ENCODE measurements at regions not wholly inside any gene's neighbourhood (a gene's known extent, or its start where the extent isn't known, plus 50 kb on each side); places are given as distances from the start of the nearest gene placed in this dataset.
"Not testable (repeated sequence)": the region's sequence is repeated elsewhere in the genome, so short reads cannot be mapped to it uniquely, and the experiment has no call there.

DNA sequence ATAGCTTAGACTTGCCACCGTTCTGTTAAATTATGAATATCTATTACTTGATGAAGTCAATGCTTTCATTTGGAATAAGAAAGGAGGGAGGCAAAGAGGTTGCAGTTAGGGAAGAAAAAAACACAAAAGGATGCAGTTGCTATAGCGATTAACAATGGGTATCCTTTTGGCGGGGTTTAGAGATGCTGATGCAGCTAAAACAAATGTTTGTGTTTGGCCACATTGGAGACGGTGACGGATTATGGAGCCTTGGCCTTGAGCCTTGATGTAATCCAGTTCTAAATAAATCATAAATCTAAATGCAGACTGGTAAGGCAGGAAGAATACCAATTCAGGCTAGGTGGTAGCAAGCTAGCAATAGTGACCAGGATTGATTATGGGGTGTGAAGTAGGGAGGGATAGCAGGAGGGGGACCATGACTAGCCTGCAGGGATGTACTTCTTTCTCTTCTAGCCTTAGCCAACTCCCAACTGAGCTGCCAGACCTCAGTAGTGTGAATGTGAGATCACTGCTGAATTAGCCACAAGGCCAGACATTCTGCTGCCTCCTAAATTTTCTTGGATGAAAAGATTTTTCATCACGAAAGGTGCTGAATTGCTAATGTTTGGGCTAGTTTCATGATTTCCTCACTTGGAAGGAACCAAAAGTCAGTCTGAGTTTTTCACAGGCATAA, 160.3 kb downstream of the TLR4 start:
- DNase-seq: no peak

DNA sequence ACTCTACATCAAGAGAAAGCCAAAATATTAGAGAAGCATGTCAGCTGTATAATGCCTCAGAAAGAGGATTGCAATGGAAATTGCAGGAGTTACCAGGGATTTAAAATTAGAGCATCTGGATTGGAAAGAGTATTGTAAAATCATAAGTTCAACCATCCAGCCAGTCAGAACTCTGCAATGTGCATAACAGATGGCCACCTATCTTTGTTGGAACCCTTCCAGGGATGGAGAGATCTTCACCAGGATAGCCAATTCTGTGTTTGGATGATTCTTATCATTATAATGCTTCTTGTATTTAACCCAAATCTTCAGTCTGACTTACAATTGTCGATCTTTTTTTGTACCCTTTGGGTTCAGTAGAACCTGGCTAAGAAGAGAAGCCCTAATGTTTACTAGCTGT, 164.4 kb downstream of the TLR4 start:
- no peak for DNase-seq

DNA sequence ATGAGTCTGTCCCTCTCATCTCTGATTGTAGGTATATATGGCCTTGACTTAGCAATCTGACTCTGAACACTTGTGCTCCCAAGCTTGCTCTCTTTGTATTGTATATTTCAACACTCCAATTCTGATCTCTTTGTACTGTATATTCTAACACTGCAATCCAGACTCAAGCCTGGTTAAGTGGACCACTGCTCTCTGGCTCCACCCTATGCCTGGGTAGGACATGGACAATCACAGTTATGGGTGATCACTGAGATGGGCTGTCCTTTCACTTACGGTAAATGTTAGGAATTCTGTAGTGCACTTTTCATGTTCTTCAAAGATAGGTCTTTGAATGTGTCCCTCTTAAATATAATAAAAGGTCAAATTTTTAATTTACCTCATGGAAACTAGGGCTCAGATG, 165.1 kb downstream of the TLR4 start:
- no peak for DNase-seq

DNA sequence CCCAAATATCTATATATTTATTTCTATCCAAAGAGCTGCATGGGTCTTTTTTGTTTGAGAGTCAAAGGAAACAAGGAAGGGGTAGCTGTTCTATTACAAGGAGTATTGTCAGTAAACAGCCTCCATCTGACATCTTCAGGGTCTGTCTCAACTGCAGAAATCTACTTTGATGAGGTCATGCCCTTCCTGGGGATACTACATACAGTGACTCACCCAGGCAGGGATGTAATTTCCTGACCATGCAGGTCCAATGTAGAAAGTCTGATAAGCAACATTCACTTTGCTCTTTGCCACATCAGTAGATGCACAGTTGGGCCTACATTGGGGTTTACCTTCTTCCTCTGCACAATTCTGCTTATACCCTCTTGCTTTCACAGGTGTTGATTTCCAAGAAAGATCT, 165.5 kb downstream of the TLR4 start:
- no peak for DNase-seq

DNA sequence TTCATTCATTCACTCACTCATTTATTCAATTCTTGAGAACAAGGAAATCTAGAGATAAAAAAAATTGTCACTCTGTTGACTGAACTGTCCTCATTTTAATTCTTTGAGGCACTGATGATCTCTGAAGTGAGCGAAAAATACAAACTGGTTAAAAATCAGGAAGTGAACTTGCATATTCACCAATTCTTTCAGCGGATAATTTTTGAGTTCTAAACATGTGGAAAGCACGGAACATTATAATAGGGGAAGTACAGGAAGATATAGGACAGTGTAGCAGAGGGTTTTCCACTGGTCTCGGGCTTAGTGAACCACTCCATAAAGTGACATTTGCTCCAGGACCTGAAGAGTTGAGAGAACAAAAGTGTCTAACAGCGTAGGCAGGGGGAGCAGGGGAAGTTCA, 169.5 kb downstream of the TLR4 start:
- no peak for DNase-seq

DNA sequence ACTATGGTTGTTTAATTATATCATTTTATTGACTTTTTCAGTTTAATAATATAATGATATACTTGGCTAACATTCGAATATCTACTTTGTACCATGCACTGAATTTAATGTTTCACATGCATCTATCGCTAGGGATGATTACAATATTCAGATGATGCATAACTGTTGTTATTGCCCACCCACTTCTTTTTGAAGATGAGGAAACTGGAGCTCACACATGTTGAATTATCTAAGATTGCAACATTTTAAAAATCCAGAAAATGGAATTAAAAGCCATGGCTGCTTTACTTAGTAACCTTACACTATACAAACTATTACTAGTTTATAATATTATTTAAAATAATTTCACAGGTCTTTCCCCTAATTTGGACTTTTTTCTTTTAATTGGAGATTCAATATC, 171.7 kb downstream of the TLR4 start:
- no peak for DNase-seq

DNA sequence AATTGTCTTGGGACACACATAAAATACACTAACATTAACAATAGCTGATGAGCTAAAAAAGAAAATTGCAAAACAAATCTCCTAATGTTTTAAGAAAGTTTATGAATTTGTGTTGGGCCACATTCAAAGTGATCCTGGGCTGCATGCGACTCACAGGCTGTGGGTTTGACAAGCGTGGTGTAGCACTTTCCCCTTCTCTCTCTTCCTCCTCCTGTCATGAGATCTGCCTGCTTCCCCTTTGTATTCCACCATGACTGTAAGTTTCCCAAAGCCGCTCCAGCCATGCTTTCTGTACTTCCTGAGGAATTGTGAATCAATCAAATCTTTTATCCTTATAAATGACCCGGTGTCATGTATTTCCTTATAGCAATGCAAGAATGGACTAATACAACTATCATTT, 178.0 kb downstream of the TLR4 start:
- DNase-seq: no peak

DNA sequence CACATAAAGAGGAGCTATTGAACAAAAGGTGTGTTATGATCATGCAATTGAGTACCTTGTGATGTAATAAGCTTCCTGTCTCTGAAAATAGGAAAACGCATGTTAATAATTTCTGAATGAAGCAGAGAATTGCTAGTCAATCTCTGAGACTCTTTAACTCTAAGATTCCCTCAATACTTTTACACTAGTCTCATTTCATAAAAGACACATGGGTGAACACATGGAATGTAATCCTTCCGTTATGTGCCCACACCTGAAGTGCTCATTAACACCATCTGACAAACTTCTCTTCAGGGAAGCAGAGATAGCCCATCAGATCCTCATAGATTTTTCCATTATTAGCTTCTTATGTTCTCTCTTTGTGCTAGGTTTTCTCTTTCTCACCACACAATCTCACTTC, 182.4 kb downstream of the TLR4 start:
- no peak for DNase-seq

DNA sequence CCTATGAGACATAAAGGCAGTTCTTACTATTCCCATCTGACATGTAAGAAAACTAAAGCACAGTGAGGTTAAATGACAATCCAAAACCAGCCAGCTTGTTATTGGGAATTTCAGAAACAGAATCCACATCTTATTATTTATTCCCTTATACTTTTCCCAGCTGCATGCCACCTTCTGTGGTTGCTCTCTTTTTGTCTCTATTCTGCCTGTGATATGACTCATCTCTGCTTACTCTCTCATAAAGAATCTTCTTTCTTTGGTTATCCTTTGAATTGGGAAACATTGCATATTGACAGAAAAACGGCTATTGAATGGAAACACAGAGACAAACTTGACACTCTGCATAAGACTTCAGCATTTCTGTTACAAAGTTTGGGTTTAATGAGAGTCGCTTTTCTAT, 183.2 kb downstream of the TLR4 start:
- no peak for DNase-seq

DNA sequence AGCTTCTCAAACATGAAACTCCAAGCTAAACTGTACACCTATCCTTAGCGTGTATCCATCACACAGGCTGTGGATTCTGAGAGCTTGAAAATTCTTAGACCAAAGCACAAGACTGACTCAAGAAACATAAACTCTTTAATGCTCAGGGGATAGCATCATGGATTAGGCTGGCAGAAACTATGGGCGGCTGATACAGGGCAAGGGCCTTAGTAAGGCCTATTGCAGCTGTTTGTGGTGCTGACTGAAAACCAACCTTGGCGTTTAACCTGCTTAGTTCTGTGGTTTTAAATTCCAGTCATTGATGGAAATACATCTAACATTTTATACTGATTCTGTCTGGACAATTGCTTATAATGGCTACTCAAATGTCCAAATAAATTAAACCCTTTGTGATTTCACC, 183.7 kb downstream of the TLR4 start:
- no peak for DNase-seq

DNA sequence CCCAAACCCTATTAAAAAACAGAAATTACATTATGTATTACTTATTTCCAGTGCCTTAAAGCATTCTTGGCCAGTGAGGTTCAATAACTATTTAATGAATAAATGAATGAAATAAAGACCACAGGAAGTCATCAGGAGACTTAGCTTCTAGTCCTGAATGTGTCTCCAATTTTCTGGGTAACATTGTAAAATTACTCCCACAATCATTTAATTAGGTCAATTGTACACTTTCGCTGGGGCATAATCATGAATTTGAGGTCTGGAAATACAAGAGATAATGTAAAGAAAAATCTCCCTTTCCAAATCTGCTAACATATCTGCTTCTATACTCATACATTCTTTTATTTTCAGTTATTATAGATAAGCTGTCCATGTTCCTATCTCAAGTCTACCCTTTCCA, 199.2 kb downstream of the TLR4 start:
- DNase-seq: no peak

DNA sequence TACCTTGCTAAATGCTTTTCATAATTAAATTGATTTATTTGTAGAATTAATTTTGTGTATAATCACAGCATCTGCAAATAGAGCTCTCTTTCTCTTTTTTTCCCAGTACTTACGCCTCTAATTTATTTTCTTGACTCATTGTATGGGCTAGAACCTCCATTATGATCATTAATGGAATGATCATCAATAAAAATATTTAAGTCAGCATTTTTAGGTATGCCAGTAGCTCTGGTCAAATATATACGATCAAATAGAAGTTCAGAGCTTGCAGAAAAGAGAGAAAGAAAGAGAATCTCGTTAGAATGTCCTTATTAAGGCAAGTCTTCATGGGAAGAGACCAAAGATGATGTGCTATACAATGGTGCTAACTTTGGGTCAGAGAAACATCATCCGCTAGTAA, 202.6 kb downstream of the TLR4 start:
- no peak for DNase-seq

DNA sequence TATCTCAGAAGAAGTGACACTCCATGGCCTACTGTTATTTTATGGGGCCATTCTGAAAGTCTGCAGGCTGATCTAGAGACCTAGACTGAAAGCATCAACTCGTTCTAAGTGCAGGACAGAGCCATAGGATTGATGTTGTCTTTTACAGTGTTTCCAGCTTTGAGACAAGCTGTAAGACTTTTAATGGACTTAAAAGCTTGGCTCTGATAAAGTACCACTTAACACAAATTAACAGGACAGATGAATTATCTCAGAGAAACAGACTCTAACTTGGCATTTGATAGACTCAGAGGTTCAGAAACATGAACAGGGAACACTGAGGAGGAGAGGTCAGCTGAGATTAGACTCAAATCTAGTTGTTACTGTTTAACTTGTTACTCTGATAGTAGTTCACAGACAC, 203.2 kb downstream of the TLR4 start:
- DNase-seq: no peak

DNA sequence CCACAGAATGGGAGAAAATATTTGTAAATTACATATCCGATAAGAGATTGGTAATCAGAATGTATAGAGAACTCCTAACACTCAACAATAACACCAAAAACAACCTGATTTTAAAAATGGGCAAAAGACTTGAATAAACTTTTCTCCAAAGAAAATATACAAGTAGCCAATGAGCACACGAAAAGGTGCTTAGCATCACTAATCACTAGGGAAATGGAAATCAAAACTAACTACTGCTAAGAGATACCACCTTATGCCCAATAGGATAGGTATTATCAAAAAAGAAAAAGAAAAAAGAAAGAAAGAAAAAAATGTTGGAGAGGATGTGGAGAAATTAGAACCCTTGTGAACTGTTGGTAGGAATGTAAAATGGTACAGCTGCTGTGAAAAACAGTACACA, 212.1 kb downstream of the TLR4 start:
- DNase-seq: no peak

DNA sequence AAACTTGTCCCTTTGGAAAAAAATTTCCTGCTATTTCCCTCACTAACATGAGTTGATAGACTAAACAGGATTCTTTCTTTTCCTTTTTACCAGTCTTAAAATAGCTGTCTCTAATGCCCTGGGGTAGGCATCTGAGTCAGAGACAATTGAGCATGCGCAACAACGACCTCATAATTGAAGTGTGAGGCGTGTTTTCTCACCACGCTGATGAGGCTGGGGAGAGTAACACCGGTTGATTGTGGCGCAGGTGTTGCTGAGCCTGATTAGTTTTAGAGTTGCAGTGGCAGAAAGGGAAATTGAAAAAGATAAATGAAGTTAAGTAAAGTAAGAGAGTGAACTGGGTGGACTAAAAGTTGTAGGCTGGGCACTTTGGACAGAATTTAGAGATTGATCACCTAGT, 213.7 kb downstream of the TLR4 start:
- DNase-seq: no peak

DNA sequence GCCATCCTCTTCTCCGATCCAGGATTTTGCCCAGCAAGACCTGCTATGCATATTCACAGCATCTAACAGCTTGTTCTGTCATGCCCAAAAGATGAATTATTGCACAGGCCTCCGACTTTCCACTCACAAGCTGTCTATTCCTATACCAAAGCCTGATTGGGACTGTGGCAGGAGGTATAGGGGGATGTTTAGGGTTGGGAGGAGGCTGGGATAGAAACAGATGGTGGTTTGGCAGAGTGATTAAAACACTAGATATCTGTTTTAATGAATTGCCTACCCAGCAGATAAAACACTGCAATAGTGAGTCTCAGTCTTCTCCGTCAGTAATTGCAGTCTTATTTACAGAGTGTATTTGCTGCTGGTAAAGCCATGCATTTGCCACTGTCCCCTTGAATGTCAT, 215.3 kb downstream of the TLR4 start:
- DNase-seq: no peak

DNA sequence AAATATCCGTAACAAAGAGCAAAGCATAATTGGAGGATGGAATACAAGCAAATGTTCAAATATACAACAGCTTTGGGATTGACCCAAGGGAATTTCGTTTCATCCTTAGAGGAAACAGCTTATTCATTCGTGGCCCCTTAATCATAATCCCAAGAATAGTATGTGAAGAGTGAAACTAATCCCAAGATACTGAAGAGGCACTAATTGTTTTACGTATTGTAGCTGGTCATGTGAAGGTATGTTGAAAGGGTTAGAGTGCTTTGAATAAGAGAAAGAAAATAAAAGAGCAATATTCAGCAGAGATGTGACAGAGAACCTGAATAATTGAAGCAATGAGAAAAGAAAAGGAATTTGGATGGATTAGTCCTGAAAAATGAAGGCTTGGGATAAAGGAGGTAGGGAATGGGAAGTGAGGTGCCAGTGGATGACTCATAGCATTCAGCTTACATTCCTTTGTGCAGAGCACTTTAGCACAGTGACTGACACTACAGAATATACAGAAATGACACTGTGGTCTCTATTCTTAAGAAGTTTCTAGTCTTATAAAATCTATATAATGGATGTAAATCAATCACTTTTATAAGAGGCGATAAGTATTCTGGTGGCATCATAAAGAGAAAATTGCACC, 221.9 kb downstream of the TLR4 start:
- DNase-seq: no peak

DNA sequence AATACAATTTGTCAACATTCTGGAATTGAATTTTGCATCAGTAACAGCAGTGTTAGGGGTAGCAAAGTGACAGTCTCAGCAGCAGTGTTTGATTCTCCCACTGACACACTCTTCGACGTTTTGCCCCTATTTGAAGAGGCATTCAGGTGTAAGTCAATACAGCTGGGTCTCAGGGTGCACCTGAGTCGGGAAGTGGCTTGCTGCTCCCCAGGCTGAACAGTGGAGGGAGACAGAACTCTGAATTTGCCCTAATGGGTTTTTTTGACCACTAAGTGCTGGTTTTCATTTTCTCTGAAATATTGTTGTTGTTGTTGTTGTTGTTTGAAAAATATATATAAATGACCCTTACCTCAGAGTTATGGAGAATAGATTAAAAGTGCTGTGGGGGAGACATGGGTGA, 223.2 kb downstream of the TLR4 start:
- DNase-seq: no peak

DNA sequence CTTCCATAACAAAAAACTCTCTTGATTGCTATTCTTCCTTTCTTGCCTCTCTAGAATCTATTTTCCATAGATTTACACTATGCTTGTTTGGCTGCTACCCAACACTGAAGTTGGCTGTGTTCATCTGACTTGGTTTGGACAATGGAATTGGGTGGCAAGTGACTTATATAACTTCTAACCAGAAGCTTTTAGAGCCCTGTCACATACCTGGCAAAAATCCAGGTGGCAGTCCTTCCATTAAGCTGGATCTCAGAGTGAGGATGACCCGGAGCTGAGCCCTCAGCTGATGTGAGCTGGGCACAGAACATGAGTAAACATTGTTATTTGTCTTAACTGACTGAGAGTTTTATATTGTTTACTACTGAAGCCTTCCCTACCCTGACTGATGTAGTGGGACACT, 225.7 kb downstream of the TLR4 start:
- DNase-seq: no peak

DNA sequence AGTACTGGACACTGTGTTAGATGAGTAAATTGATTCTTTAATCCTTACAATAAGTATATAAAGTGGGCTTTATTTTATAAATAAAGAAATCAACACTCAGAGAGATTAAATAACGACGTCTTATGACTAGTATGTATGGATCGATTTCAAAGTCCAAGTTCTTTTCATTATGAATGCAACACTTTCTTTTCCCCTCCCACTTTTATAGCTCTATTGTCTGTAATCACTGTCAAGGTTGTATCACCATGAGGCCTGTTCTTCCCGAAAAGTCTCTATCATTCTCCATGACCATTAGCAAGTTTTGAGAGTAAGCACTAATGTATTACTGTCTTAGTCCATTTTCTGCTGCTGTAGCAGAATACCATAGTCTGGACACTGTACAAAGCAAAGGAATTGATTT, 228.4 kb downstream of the TLR4 start:
- DNase-seq: no peak

DNA sequence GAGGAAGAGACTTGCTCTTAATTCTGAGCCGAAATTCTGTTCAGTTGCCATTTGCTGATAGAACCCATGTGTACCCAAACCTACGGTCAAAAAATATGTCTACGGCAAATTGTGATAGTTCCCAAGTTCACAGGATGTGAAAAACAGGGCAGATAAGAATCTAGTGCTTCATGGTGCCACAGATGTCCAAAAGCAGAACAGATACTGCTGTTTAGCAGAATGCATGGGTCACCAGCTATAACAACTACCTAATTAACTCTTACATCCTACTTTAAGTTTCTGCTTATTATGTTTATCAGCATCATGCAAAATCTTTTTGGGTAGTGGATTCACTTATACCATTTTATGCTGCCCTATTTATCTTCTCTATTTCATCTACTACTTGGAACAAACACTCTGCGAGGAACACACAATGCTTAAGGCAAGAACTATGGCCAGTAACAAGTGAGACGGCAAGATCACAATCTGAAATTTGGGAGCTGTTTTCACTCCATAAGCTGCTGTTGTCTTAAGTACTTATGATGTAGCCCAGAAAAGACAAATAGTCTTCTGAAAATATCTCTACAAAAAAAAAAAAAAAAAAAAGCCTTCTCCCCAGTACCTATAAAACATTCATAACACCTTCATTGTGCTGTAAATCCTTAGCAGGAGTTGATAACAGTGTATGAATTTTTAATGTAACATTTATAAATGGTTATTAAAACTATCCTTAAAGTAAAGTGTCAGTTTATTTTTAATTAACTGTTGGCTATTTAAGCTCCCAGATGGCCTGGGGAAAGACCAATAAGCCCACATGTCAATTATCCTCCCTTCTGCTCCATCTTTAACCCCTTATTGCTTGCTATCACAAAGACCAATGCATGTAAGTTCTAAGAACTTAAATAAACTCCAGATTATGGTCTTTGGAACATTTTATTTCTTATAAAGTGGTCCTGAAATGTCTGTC, 232.3 kb downstream of the TLR4 start:
- no peak for DNase-seq

DNA sequence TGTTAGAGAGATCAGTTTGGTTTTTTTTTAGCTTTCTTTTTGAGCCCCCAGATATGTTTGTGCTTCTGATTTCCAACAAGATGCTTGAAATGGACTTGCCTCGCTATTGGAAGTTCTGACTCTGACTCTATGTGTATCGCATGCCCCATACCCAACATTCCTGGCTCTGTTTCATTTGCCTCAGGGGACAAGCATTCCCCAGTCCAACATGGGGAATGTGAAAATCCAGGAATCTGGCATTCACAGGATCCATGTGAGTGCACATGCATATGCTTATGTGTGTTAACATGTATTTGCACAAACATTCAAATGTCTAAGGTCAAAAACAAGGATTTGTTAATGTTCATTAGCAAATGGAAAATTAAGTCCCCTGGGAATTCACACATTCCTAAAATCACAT, 233.9 kb downstream of the TLR4 start:
- DNase-seq: no peak

DNA sequence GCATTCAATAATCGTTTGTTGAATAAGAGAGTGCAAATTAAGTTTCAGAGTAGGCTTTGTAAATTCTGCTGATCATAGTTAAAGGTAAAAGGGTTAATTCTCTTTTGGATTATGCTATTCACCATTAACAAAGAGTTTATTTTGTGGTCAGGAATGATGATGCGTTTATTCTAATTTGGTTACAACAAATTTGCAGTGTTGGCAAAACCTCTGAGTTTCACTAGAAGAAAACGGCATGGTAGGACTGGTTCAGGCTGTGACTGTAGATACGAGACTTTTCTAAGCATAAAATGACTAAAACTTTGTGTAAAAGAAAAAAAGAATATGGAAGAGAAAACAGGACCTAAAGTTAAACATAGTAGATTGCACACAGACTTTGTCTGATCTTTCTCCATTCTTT, 234.7 kb downstream of the TLR4 start:
- DNase-seq: no peak

DNA sequence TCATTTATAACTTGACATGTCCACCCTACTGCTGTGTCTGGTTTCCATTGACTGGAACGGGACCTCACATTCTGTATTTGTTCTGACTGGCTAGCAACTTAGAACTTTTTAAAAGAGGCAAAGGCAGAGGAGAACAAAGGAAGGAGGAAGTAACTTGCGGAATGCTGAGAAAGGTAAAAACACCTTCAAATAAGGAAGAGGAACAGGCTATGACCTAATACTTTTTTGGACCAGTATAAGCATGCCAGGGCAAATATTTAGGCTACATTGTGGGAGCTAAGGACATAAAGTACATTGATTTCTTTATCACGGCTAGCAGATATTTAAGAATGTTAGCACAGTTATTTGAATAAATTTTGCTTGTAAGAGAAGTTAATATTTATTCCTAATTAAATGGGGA, 240.5 kb downstream of the TLR4 start:
- not testable (repeated sequence) for DNase-seq
